Right lobe of liver (tissue), 4 donors: ENCODE measurements at regions not wholly inside any gene's neighbourhood (a gene's known extent, or its start where the extent isn't known, plus 50 kb on each side); places are given as distances from the start of the nearest gene placed in this dataset.

ENCODE experiments used
- CTCF ChIP-seq, 4 donors: fragments of 200-600 bp in 3 of 4; fragments of 450-650 bp in 1 of 4; IDR thresholded peaks; one replicate each; pipeline versions ENCODE4 v1.5.1 to v1.8.0; 2016 to 2022; ENCODE audit warnings: antibody characterized with exemption in 4 of 4, mild to moderate bottlenecking in 2 of 4
- POLR2A ChIP-seq: fragments of 450-650 bp; IDR thresholded peaks from one replicate; pipeline ENCODE4 v1.6.1; 2017; ENCODE audit warnings: antibody characterized with exemption, mild to moderate bottlenecking
- donor health status: DM: no; HTN: no; CAD: no.
- donor health status: DM: no; HTN: no; CAD: no.
- donor health status: DM: no; HTN: yes; CAD: no.

- no peak for TF ChIP-seq CTCF (IDR thresholded peaks at IDR 0.05)
- no peak for TF ChIP-seq POLR2A
Measured at GRCh38 chr10:108005627-108006026, 841.1 kb upstream of the SORCS1 start.
